ENCODE measurements at regions not wholly inside any gene's neighbourhood (a gene's known extent, or its start where the extent isn't known, plus 50 kb on each side); places are given as distances from the start of the nearest gene placed in this dataset.

- Histone ChIP-seq H3K36me3 (ENCODE audit: control insufficient read depth, insufficient read depth, low read length) (no peaks in the 10 kb centered on the region), H3K4me3 (ENCODE audit: low read length) (no peak overlapping the region), H3K27me3 (ENCODE audit: control insufficient read depth, insufficient read depth, low read length) (peaks cover 5% of the 10 kb centered on the region), H3K27ac (ENCODE audit: low read length) (no peak overlapping the region), H3K9me3 (ENCODE audit: control insufficient read depth, insufficient read depth, low read length) (no peaks in the 10 kb centered on the region), H3K4me1 (ENCODE audit: control insufficient read depth, insufficient read depth, low read length) (no peaks in the 10 kb centered on the region)
- H3K36me3 Mint-ChIP-seq: no peaks in the 10 kb centered on the region
- H3K9me3 Mint-ChIP-seq: peaks cover 0 to 5% of the 10 kb centered on the region in 2 donors
- DNase-seq (no peak), ATAC-seq (no peak)
- H3K4me3 Mint-ChIP-seq: no peak overlapping the region
- WGBS (ENCODE audit: insufficient coverage): 50% methylated on average over 1 of the region's 2 CpGs
- intact Hi-C loops (cut with micrococcal nuclease): no loop called here
- no peak for TF ChIP-seq CTCF (IDR thresholded peaks at IDR 0.05)
- H3K27ac Mint-ChIP-seq: no peak overlapping the region
- no peaks in the 10 kb centered on the region for H3K4me1 Mint-ChIP-seq
- peaks cover 10 to 19% of the 10 kb centered on the region in 2 donors for H3K27me3 Mint-ChIP-seq (ENCODE audit: low read depth in 2 of 2)
These were observed 96.3 kb downstream of the SMIM20 start for GRCh38 chr4:26010304-26010703.

- Histone ChIP-seq H3K27ac (ENCODE audit: low read length) (no peak overlapping the region), H3K9me3 (ENCODE audit: control insufficient read depth, insufficient read depth, low read length) (no peaks in the 10 kb centered on the region), H3K4me3 (ENCODE audit: low read length) (no peak overlapping the region), H3K27me3 (ENCODE audit: control insufficient read depth, insufficient read depth, low read length) (peaks cover 5% of the 10 kb centered on the region), H3K4me1 (ENCODE audit: control insufficient read depth, insufficient read depth, low read length) (no peaks in the 10 kb centered on the region), H3K36me3 (ENCODE audit: control insufficient read depth, insufficient read depth, low read length) (no peaks in the 10 kb centered on the region)
- Mint-ChIP-seq H3K4me1 (no peaks in the 10 kb centered on the region), H3K27ac (no peak overlapping the region), H3K36me3 (no peaks in the 10 kb centered on the region), H3K27me3 (ENCODE audit: low read depth in 2 of 2) (peaks cover 9 to 19% of the 10 kb centered on the region in 2 donors), H3K4me3 (no peak overlapping the region), H3K9me3 (peaks cover 0 to 3% of the 10 kb centered on the region in 2 donors)
- no peak for TF ChIP-seq CTCF (IDR thresholded peaks at IDR 0.05)
- ATAC-seq (no peak), DNase-seq (no peak)
- intact Hi-C loops (cut with micrococcal nuclease): no loop called here
- 0% methylated on average over 2 of the region's 2 CpGs for WGBS (ENCODE audit: insufficient coverage)
These were observed 99.6 kb downstream of the SMIM20 start for GRCh38 chr4:26013629-26014028.

GRCh38 chr4:26015133-26015651, 101.2 kb downstream of the SMIM20 start:
- H3K27me3 Mint-ChIP-seq (ENCODE audit: low read depth in 2 of 2): peaks cover 11 to 27% of the 10 kb centered on the region in 2 donors
- Histone ChIP-seq H3K27ac (ENCODE audit: low read length) (no peak overlapping the region), H3K9me3 (ENCODE audit: control insufficient read depth, insufficient read depth, low read length) (no peaks in the 10 kb centered on the region), H3K4me1 (ENCODE audit: control insufficient read depth, insufficient read depth, low read length) (no peaks in the 10 kb centered on the region), H3K4me3 (ENCODE audit: low read length) (no peak overlapping the region), H3K27me3 (ENCODE audit: control insufficient read depth, insufficient read depth, low read length) (peaks cover 5% of the 10 kb centered on the region), H3K36me3 (ENCODE audit: control insufficient read depth, insufficient read depth, low read length) (no peaks in the 10 kb centered on the region)
- 65% methylated on average over 7 of the region's 7 CpGs for WGBS (ENCODE audit: insufficient coverage)
- ATAC-seq: no peak
- H3K4me3 Mint-ChIP-seq: no peak overlapping the region
- DNase-seq: no peak
- no peaks in the 10 kb centered on the region for H3K9me3 Mint-ChIP-seq
- intact Hi-C loops (cut with micrococcal nuclease): no loop called here
- peaks cover 0 to 5% of the 10 kb centered on the region in 2 donors for H3K4me1 Mint-ChIP-seq
- no peaks in the 10 kb centered on the region for H3K36me3 Mint-ChIP-seq
- no peak for TF ChIP-seq CTCF (IDR thresholded peaks at IDR 0.05)
- no peak overlapping the region for H3K27ac Mint-ChIP-seq

GRCh38 chr4:26015906-26016305, 101.9 kb downstream of the SMIM20 start:
- no peaks in the 10 kb centered on the region for H3K36me3 ChIP-seq (ENCODE audit: control insufficient read depth, insufficient read depth, low read length)
- DNase-seq: no peak
- no peaks in the 10 kb centered on the region for H3K4me1 ChIP-seq (ENCODE audit: control insufficient read depth, insufficient read depth, low read length)
- Mint-ChIP-seq H3K27me3 (ENCODE audit: low read depth in 2 of 2) (peaks cover 10 to 33% of the 10 kb centered on the region in 2 donors), H3K36me3 (no peaks in the 10 kb centered on the region), H3K4me1 (peaks cover 0 to 6% of the 10 kb centered on the region in 2 donors), H3K4me3 (no peak overlapping the region), H3K27ac (no peak overlapping the region), H3K9me3 (no peaks in the 10 kb centered on the region)
- H3K9me3 ChIP-seq (ENCODE audit: control insufficient read depth, insufficient read depth, low read length): no peaks in the 10 kb centered on the region
- 81% methylated on average over 2 of the region's 2 CpGs for WGBS (ENCODE audit: insufficient coverage)
- H3K27me3 ChIP-seq (ENCODE audit: control insufficient read depth, insufficient read depth, low read length): peaks cover 5% of the 10 kb centered on the region
- H3K27ac ChIP-seq (ENCODE audit: low read length): no peak overlapping the region
- no peak overlapping the region for H3K4me3 ChIP-seq (ENCODE audit: low read length)
- TF ChIP-seq CTCF (IDR thresholded peaks at IDR 0.05): no peak
- intact Hi-C loops (cut with micrococcal nuclease): no loop called here
- no peak for ATAC-seq

Data from natural killer cell (primary cell).